GM21723 (cell line): ENCODE measurements at regions not wholly inside any gene's neighbourhood (a gene's known extent, or its start where the extent isn't known, plus 50 kb on each side); places are given as distances from the start of the nearest gene placed in this dataset.
"Not testable (repeated sequence)": the region's sequence is repeated elsewhere in the genome, so short reads cannot be mapped to it uniquely, and the experiment has no call there.

Source experiments
- ATAC-seq: cut with Tn5 transposase; IDR thresholded peaks from one replicate; pipeline ENCODE4 v1.9.1; 2021; ENCODE audit warnings: mild to moderate bottlenecking, moderate library complexity; ENCODE audit not compliant: unreplicated experiment

- ATAC-seq: no peak
Observed at GRCh38 chr17:14451729-14452191, 150.9 kb downstream of the HS3ST3B1 start.

- no peak for ATAC-seq
Observed at GRCh38 chr17:14448818-14449217, 147.9 kb downstream of the HS3ST3B1 start.

- no peak for ATAC-seq
Observed at GRCh38 chr17:14446825-14447224, 145.9 kb downstream of the HS3ST3B1 start.

- ATAC-seq: no peak
Observed at GRCh38 chr17:14444915-14445314, 144.0 kb downstream of the HS3ST3B1 start.

GRCh38 chr17:14442798-14443528 lies 142.1 kb downstream of the HS3ST3B1 start:
- ATAC-seq: no peak

- no peak for ATAC-seq
Observed at GRCh38 chr17:14437176-14437575, 136.3 kb downstream of the HS3ST3B1 start.

- no peak for ATAC-seq
Observed at GRCh38 chr17:14436266-14436665, 135.4 kb downstream of the HS3ST3B1 start.

- no peak for ATAC-seq
Observed at GRCh38 chr17:14434506-14434905, 133.6 kb downstream of the HS3ST3B1 start.

GRCh38 chr17:14432079-14432478 lies 131.2 kb downstream of the HS3ST3B1 start:
- no peak for ATAC-seq

- ATAC-seq: no peak
Observed at GRCh38 chr17:14429084-14429483, 128.2 kb downstream of the HS3ST3B1 start.

- no peak for ATAC-seq
Observed at GRCh38 chr17:14428648-14429029, 127.8 kb downstream of the HS3ST3B1 start.

GRCh38 chr17:14427900-14428647 lies 127.2 kb downstream of the HS3ST3B1 start:
- ATAC-seq: peak; percentile 77

- ATAC-seq: not testable (repeated sequence)
Observed at GRCh38 chr17:14423156-14423555, 122.3 kb downstream of the HS3ST3B1 start.

- ATAC-seq: no peak
Observed at GRCh38 chr17:14417336-14417735, 116.5 kb downstream of the HS3ST3B1 start.

GRCh38 chr17:14409292-14409691 lies 108.4 kb downstream of the HS3ST3B1 start:
- no peak for ATAC-seq

- no peak for ATAC-seq
Observed at GRCh38 chr17:14407541-14407940, 106.7 kb downstream of the HS3ST3B1 start.

- ATAC-seq: no peak
Observed at GRCh38 chr17:14405189-14405588, 104.3 kb downstream of the HS3ST3B1 start.
